COLO668 (cell line): ENCODE measurements at regions not wholly inside any gene's neighbourhood (a gene's known extent, or its start where the extent isn't known, plus 50 kb on each side); places are given as distances from the start of the nearest gene placed in this dataset.

Source experiments
- DNase-seq: peaks from one replicate; lab custom pipeline; 2025; ENCODE audit not compliant: unreplicated experiment; lab: John Stamatoyannopoulos, UW

GRCh38 chr2:100757621-100758394, 62.1 kb upstream of the NPAS2 start:
- DNase-seq, result no peak

- no peak for DNase-seq
These were observed 60.0 kb upstream of the NPAS2 start for GRCh38 chr2:100759901-100760300.

GRCh38 chr2:100761365-100761764, 58.6 kb upstream of the NPAS2 start:
- no peak for DNase-seq

GRCh38 chr2:100764430-100764829, 55.5 kb upstream of the NPAS2 start:
- no peak for DNase-seq

GRCh38 chr2:100765481-100765880, 54.5 kb upstream of the NPAS2 start:
- DNase-seq, result no peak

GRCh38 chr2:100766256-100766655, 53.7 kb upstream of the NPAS2 start:
- DNase-seq, result no peak

- no peak for DNase-seq
These were observed 53.1 kb upstream of the NPAS2 start for GRCh38 chr2:100766806-100767205.

GRCh38 chr2:100767224-100767653, 52.7 kb upstream of the NPAS2 start:
- no peak for DNase-seq

GRCh38 chr2:100767810-100768806, 51.8 kb upstream of the NPAS2 start:
- DNase-seq, result no peak
